ENCODE measurements at regions not wholly inside any gene's neighbourhood (a gene's known extent, or its start where the extent isn't known, plus 50 kb on each side); places are given as distances from the start of the nearest gene placed in this dataset.
"Not testable (repeated sequence)": the region's sequence is repeated elsewhere in the genome, so short reads cannot be mapped to it uniquely, and the experiment has no call there.

- DNase-seq, result no peak
These were observed 177.2 kb upstream of the NETO1 start for GRCh38 chr18:73045037-73045436.

- DNase-seq, result no peak
These were observed 175.8 kb upstream of the NETO1 start for GRCh38 chr18:73043611-73044010.

- DNase-seq, result no peak
These were observed 175.4 kb upstream of the NETO1 start for GRCh38 chr18:73043211-73043610.

- DNase-seq, result no peak
These were observed 172.5 kb upstream of the NETO1 start for GRCh38 chr18:73040247-73040646.

- DNase-seq, result no peak
These were observed 170.5 kb upstream of the NETO1 start for GRCh38 chr18:73038336-73038735.

GRCh38 chr18:73023975-73024374 is 156.2 kb upstream of the NETO1 start:
- DNase-seq, result no peak

GRCh38 chr18:73009691-73010090 is 141.9 kb upstream of the NETO1 start:
- DNase-seq, result no peak

GRCh38 chr18:73007915-73008308 is 140.1 kb upstream of the NETO1 start:
- DNase-seq, result no peak

- DNase-seq, result no peak
These were observed 139.6 kb upstream of the NETO1 start for GRCh38 chr18:73007195-73007914.

GRCh38 chr18:73006331-73006730 is 138.5 kb upstream of the NETO1 start:
- no peak for DNase-seq

GRCh38 chr18:73004260-73004659 is 136.5 kb upstream of the NETO1 start:
- no peak for DNase-seq

GRCh38 chr18:72999971-73000607 is 132.3 kb upstream of the NETO1 start:
- no peak for DNase-seq

GRCh38 chr18:72995558-72995957 is 127.8 kb upstream of the NETO1 start:
- DNase-seq, result no peak

- no peak for DNase-seq
These were observed 125.5 kb upstream of the NETO1 start for GRCh38 chr18:72993250-72993649.

- no peak for DNase-seq
These were observed 123.6 kb upstream of the NETO1 start for GRCh38 chr18:72991379-72991778.

- not testable (repeated sequence) for DNase-seq
These were observed 119.8 kb upstream of the NETO1 start for GRCh38 chr18:72987570-72987969.

GRCh38 chr18:72986103-72986502 is 118.3 kb upstream of the NETO1 start:
- no peak for DNase-seq

GRCh38 chr18:72985686-72986085 is 117.9 kb upstream of the NETO1 start:
- DNase-seq, result no peak

- no peak for DNase-seq
These were observed 116.5 kb upstream of the NETO1 start for GRCh38 chr18:72984290-72984689.

- no peak for DNase-seq
These were observed 106.1 kb upstream of the NETO1 start for GRCh38 chr18:72973841-72974240.

- DNase-seq, result no peak
These were observed 97.8 kb upstream of the NETO1 start for GRCh38 chr18:72965616-72966015.

- DNase-seq, result not testable (repeated sequence)
These were observed 90.4 kb upstream of the NETO1 start for GRCh38 chr18:72958195-72958594.

GRCh38 chr18:72948439-72948838 is 80.7 kb upstream of the NETO1 start:
- no peak for DNase-seq

GRCh38 chr18:72942766-72943165 is 75.0 kb upstream of the NETO1 start:
- DNase-seq, result no peak

GRCh38 chr18:72940986-72941385 is 73.2 kb upstream of the NETO1 start:
- DNase-seq, result no peak

Measured in hematopoietic multipotent progenitor cell treated with erythropoietin and hydrocortisone succinate and interleukin-3 and kit ligand, for 6 days (in vitro differentiated cells).